ENCODE measurements at regions not wholly inside any gene's neighbourhood (a gene's known extent, or its start where the extent isn't known, plus 50 kb on each side); places are given as distances from the start of the nearest gene placed in this dataset.

- TF ChIP-seq CTCF (IDR thresholded peaks at IDR 0.05; ENCODE audit: insufficient read depth in 1 of 2, low read depth in 1 of 2, low read length in 1 of 2, severe bottlenecking in 1 of 2, unreplicated experiment in 1 of 2) = no peak
- Mint-ChIP-seq H3K36me3 (ENCODE audit: insufficient read depth, unreplicated experiment) (no peaks in the 10 kb centered on the region), H3K4me3 (ENCODE audit: unreplicated experiment) (no peak overlapping the region), H3K27ac (ENCODE audit: unreplicated experiment) (no peak overlapping the region), H3K4me1 (ENCODE audit: low read depth, unreplicated experiment) (no peaks in the 10 kb centered on the region), H3K9me3 (ENCODE audit: unreplicated experiment) (no peaks in the 10 kb centered on the region), H3K27me3 (ENCODE audit: insufficient read depth, unreplicated experiment) (peaks cover 17% of the 10 kb centered on the region)
- Histone ChIP-seq H3K4me1 (no peaks in the 10 kb centered on the region), H3K27me3 (replicated peaks; ENCODE audit: control insufficient read depth, insufficient read depth, low read length) (no peaks in the 10 kb centered on the region), H3K36me3 (ENCODE audit: control insufficient read depth, insufficient read depth, low read length) (no peaks in the 10 kb centered on the region), H3K9me3 (no peaks in the 10 kb centered on the region), H3K4me3 (ENCODE audit: low read depth, low read length) (no peak overlapping the region)
- ChIA-PET CTCF (no interaction called here), POLR2A (no interaction called here)
- no TSS peak for BruUV-seq (replicated peaks)
- intact Hi-C loops (cut with micrococcal nuclease; ENCODE audit: unreplicated experiment) = no loop called here
- DNase-seq = no peak
These were observed 68.3 kb upstream of the NEO1 start for GRCh38 chr15:72983801-72984545.

GRCh38 chr15:72982714-72983113 is 69.5 kb upstream of the NEO1 start:
- Mint-ChIP-seq H3K9me3 (ENCODE audit: unreplicated experiment) (no peaks in the 10 kb centered on the region), H3K27me3 (ENCODE audit: insufficient read depth, unreplicated experiment) (peaks cover 22% of the 10 kb centered on the region), H3K36me3 (ENCODE audit: insufficient read depth, unreplicated experiment) (no peaks in the 10 kb centered on the region), H3K4me1 (ENCODE audit: low read depth, unreplicated experiment) (no peaks in the 10 kb centered on the region), H3K4me3 (ENCODE audit: unreplicated experiment) (no peak overlapping the region), H3K27ac (ENCODE audit: unreplicated experiment) (no peak overlapping the region)
- Histone ChIP-seq H3K36me3 (ENCODE audit: control insufficient read depth, insufficient read depth, low read length) (no peaks in the 10 kb centered on the region), H3K4me3 (ENCODE audit: low read depth, low read length) (no peak overlapping the region), H3K27me3 (replicated peaks; ENCODE audit: control insufficient read depth, insufficient read depth, low read length) (no peaks in the 10 kb centered on the region), H3K4me1 (no peaks in the 10 kb centered on the region), H3K9me3 (no peaks in the 10 kb centered on the region)
- DNase-seq = no peak
- TF ChIP-seq CTCF (IDR thresholded peaks at IDR 0.05; ENCODE audit: insufficient read depth in 1 of 2, low read depth in 1 of 2, low read length in 1 of 2, severe bottlenecking in 1 of 2, unreplicated experiment in 1 of 2) = no peak
- ChIA-PET CTCF (no interaction called here), POLR2A (no interaction called here)
- BruUV-seq (replicated peaks) = no TSS peak
- intact Hi-C loops (cut with micrococcal nuclease; ENCODE audit: unreplicated experiment) = no loop called here

DNA sequence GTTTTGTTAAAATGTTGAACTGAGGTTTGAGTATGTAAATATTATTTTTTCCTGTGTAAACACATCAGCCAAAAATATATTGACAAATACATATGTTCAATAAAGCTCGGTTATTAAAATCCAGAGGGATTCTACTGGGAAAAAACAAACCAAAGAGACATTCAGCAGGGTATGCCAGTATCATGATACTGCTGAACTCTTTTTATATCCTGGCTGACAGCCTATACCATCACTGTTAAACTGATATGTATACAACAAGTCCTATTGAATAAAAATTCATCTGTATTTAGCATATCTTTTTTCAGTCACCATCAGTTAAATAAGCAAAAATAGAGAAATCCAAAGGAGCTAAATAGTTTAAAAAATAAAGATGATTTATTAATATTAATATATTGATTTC is 71.6 kb upstream of the NEO1 start:
- no peak for DNase-seq
- no peaks in the 10 kb centered on the region for H3K36me3 Mint-ChIP-seq (ENCODE audit: insufficient read depth, unreplicated experiment)
- H3K4me3 ChIP-seq (ENCODE audit: low read depth, low read length) = no peak overlapping the region
- no peaks in the 10 kb centered on the region for H3K36me3 ChIP-seq (ENCODE audit: control insufficient read depth, insufficient read depth, low read length)
- ChIA-PET CTCF (no interaction called here), POLR2A (no interaction called here)
- H3K27me3 Mint-ChIP-seq (ENCODE audit: insufficient read depth, unreplicated experiment) = peaks cover 21% of the 10 kb centered on the region
- no TSS peak for BruUV-seq (replicated peaks)
- H3K27me3 ChIP-seq (replicated peaks; ENCODE audit: control insufficient read depth, insufficient read depth, low read length) = no peaks in the 10 kb centered on the region
- TF ChIP-seq CTCF (IDR thresholded peaks at IDR 0.05; ENCODE audit: insufficient read depth in 1 of 2, low read depth in 1 of 2, low read length in 1 of 2, severe bottlenecking in 1 of 2, unreplicated experiment in 1 of 2) = no peak
- no peaks in the 10 kb centered on the region for H3K9me3 Mint-ChIP-seq (ENCODE audit: unreplicated experiment)
- H3K27ac Mint-ChIP-seq (ENCODE audit: unreplicated experiment) = no peak overlapping the region
- H3K9me3 ChIP-seq = no peaks in the 10 kb centered on the region
- H3K4me1 Mint-ChIP-seq (ENCODE audit: low read depth, unreplicated experiment) = no peaks in the 10 kb centered on the region
- no peaks in the 10 kb centered on the region for H3K4me1 ChIP-seq
- H3K4me3 Mint-ChIP-seq (ENCODE audit: unreplicated experiment) = no peak overlapping the region
- intact Hi-C loops (cut with micrococcal nuclease; ENCODE audit: unreplicated experiment) = no loop called here

All from Caco-2 (cell line).